ENCODE measurements at regions not wholly inside any gene's neighbourhood (a gene's known extent, or its start where the extent isn't known, plus 50 kb on each side); places are given as distances from the start of the nearest gene placed in this dataset.

DNA sequence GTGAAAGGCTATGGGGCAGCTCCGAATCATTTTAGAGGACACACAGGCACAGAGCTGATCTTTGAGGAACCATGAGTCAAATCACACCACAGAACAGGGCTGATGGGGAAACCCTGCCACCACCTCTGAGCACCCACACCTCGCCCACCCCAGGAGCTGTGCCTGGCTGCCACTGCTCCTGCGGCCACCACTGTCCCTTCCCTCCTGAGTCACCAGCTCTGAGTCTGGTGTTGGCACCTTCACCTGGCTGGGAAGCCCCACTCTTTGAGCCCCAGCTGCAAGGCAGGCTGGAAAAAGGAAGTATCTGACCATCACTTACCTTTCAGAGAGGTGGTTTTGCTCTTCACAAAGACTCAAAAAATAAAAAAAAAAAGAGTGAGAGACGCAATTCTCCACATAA is 63.6 kb upstream of the MEF2A start (continued):
- TF ChIP-seq, protein P1, sequence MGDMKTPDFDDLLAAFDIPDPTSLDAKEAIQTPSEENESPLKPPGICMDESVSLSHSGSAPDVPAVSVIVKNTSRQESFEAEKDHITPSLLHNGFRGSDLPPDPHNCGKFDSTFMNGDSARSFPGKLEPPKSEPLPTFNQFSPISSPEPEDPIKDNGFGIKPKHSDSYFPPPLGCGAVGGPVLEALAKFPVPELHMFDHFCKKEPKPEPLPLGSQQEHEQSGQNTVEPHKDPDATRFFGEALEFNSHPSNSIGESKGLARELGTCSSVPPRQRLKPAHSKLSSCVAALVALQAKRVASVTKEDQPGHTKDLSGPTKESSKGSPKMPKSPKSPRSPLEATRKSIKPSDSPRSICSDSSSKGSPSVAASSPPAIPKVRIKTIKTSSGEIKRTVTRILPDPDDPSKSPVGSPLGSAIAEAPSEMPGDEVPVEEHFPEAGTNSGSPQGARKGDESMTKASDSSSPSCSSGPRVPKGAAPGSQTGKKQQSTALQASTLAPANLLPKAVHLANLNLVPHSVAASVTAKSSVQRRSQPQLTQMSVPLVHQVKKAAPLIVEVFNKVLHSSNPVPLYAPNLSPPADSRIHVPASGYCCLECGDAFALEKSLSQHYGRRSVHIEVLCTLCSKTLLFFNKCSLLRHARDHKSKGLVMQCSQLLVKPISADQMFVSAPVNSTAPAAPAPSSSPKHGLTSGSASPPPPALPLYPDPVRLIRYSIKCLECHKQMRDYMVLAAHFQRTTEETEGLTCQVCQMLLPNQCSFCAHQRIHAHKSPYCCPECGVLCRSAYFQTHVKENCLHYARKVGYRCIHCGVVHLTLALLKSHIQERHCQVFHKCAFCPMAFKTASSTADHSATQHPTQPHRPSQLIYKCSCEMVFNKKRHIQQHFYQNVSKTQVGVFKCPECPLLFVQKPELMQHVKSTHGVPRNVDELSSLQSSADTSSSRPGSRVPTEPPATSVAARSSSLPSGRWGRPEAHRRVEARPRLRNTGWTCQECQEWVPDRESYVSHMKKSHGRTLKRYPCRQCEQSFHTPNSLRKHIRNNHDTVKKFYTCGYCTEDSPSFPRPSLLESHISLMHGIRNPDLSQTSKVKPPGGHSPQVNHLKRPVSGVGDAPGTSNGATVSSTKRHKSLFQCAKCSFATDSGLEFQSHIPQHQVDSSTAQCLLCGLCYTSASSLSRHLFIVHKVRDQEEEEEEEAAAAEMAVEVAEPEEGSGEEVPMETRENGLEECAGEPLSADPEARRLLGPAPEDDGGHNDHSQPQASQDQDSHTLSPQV (IDR thresholded peaks at IDR 0.05), result no peak
- 0 out of 2 replicates have a peak, but pooled peaks have one; percentile 25 for TF ChIP-seq ZNF687 (IDR thresholded peaks at IDR 0.05)
- TF ChIP-seq TCF3 (IDR thresholded peaks at IDR 0.05; ENCODE audit: borderline replicate concordance, insufficient read depth, low read depth, low read length), result peak; percentile 90
- peak; percentile 87 for TF ChIP-seq CREM (IDR thresholded peaks at IDR 0.05; ENCODE audit: low read depth)
